GOT3 (cell line): ENCODE measurements at regions not wholly inside any gene's neighbourhood (a gene's known extent, or its start where the extent isn't known, plus 50 kb on each side); places are given as distances from the start of the nearest gene placed in this dataset.
"Not testable (repeated sequence)": the region's sequence is repeated elsewhere in the genome, so short reads cannot be mapped to it uniquely, and the experiment has no call there.

Experiments used
- DNase-seq: peaks from one replicate; lab custom pipeline; 2025; ENCODE audit warnings: mixed read lengths; lab: John Stamatoyannopoulos, UW

GRCh38 chrX:13223868-13224567 is 95.8 kb downstream of the ATXN3L start:
- no peak for DNase-seq

- no peak for DNase-seq
Measured at GRCh38 chrX:13220916-13221315, 98.9 kb downstream of the ATXN3L start.

- no peak for DNase-seq
Measured at GRCh38 chrX:13219991-13220764, 99.7 kb downstream of the ATXN3L start.

- no peak for DNase-seq
Measured at GRCh38 chrX:13218758-13219157, 101.1 kb downstream of the ATXN3L start.

GRCh38 chrX:13216139-13216538 is 103.7 kb downstream of the ATXN3L start:
- no peak for DNase-seq

- DNase-seq: no peak
Measured at GRCh38 chrX:13215729-13216128, 104.1 kb downstream of the ATXN3L start.

- no peak for DNase-seq
Measured at GRCh38 chrX:13212191-13212651, 107.6 kb downstream of the ATXN3L start.

- not testable (repeated sequence) for DNase-seq
Measured at GRCh38 chrX:13210142-13210541, 109.7 kb downstream of the ATXN3L start.

- not testable (repeated sequence) for DNase-seq
Measured at GRCh38 chrX:13209704-13210103, 110.1 kb downstream of the ATXN3L start.

GRCh38 chrX:13208281-13208935 is 111.4 kb downstream of the ATXN3L start:
- no peak for DNase-seq

- no peak for DNase-seq
Measured at GRCh38 chrX:13203271-13203670, 116.6 kb downstream of the ATXN3L start.

- no peak for DNase-seq
Measured at GRCh38 chrX:13201605-13202219, 118.1 kb downstream of the ATXN3L start.

- no peak for DNase-seq
Measured at GRCh38 chrX:13200398-13200797, 119.5 kb downstream of the ATXN3L start.

GRCh38 chrX:13198762-13199064 is 121.1 kb downstream of the ATXN3L start:
- no peak for DNase-seq

- DNase-seq: no peak
Measured at GRCh38 chrX:13198056-13198761, 121.6 kb downstream of the ATXN3L start.

- no peak for DNase-seq
Measured at GRCh38 chrX:13196782-13197181, 123.1 kb downstream of the ATXN3L start.

GRCh38 chrX:13195340-13195739 is 124.5 kb downstream of the ATXN3L start:
- no peak for DNase-seq

- DNase-seq: no peak
Measured at GRCh38 chrX:13194291-13195103, 125.4 kb downstream of the ATXN3L start.

GRCh38 chrX:13190051-13190450 is 129.8 kb downstream of the ATXN3L start:
- DNase-seq: no peak

GRCh38 chrX:13189380-13189779 is 130.5 kb downstream of the ATXN3L start:
- DNase-seq: no peak

- DNase-seq: no peak
Measured at GRCh38 chrX:13188731-13189309, 131.0 kb downstream of the ATXN3L start.
